Body of pancreas (tissue), 4 donors: ENCODE measurements at regions not wholly inside any gene's neighbourhood (a gene's known extent, or its start where the extent isn't known, plus 50 kb on each side); places are given as distances from the start of the nearest gene placed in this dataset.

Experiments used
- ATAC-seq: fragments of 150-250 bp; one replicate; pipeline ENCODE4 v1.9.1; 2016
- DNase-seq, 4 donors: peaks; one replicate each; pipeline ENCODE4 v3.0.0-alpha.2; 2019
- H3K27ac ChIP-seq, 4 donors: fragments of 200-600 bp; sonication (generic); 1 replicate in 3 of 4; 2 replicates in 1 of 4; pipeline versions ENCODE4 v1.5.1 to v1.6.1; 2016 to 2019; ENCODE audit warnings: mild to moderate bottlenecking in 1 of 4, mixed read lengths in 1 of 4, moderate library complexity in 1 of 4
- H3K27me3 ChIP-seq, 2 donors: fragments of 200-600 bp; sonication (generic); one replicate each; pipeline ENCODE4 v1.6.0; 2016; ENCODE audit warnings: mild to moderate bottlenecking in 1 of 2
- H3K36me3 ChIP-seq, 2 donors: fragments of 200-600 bp; sonication (generic); replicated peaks in 1 of 2; 2 replicates each; pipeline ENCODE4 v1.5.1; 2016; ENCODE audit warnings: low read depth in 2 of 2; ENCODE audit not compliant: insufficient read depth in 1 of 2
- H3K4me1 ChIP-seq: fragments of 200-600 bp; sonication (generic); one replicate; pipeline ENCODE4 v1.6.0; 2016
- H3K4me3 ChIP-seq, 2 donors: fragments of 200-600 bp; sonication (generic); 1 replicate in 1 of 2; 2 replicates in 1 of 2; pipeline ENCODE4 v1.5.1; 2016 to 2019
- H3K9me3 ChIP-seq, 3 donors: fragments of 200-600 bp; sonication (generic); 1 replicate in 2 of 3; 2 replicates in 1 of 3; pipeline ENCODE4 v1.5.1; 2016
- POLR2A ChIP-seq, 3 donors: fragments of 450-650 bp; IDR thresholded peaks; one replicate each; pipeline ENCODE4 v1.6.1; 2016; ENCODE audit warnings: antibody characterized with exemption in 3 of 3, mild to moderate bottlenecking in 2 of 3
- WGBS, 2 donors: methylation state at CpG; one replicate each; pipeline ENCODE4 v1.1.5; 2017; 5-methylcytosine and 5-hydroxymethylcytosine counted together
- intact Hi-C: fragments of 100-400 bp; cut with DNase I; formaldehyde crosslinking; loops from one replicate; pipeline ENCODE4 v1.15.1; 2023
- TF ChIP-seq, protein P1 (sequence below), 7 experiments: fragments of 450-650 bp in 4 of 7; fragments of 200-600 bp in 3 of 7; sonication (generic) in 3 of 7; IDR thresholded peaks; one replicate each; pipeline ENCODE4 v1.5.1; 2016 to 2019; ENCODE audit warnings: antibody characterized with exemption in 7 of 7

- intact Hi-C loops, result no loop called here
- ATAC-seq, result no peak
These were observed 50.1 kb upstream of the WDR75 start for GRCh38 chr2:189391201-189391600.

More at GRCh38 chr2:189391201-189391600, 50.1 kb upstream of the WDR75 start:
- no peak overlapping the region for H3K27ac ChIP-seq
- H3K4me1 ChIP-seq, result no peaks in the 10 kb centered on the region
- no peaks in the 10 kb centered on the region for H3K9me3 ChIP-seq
- H3K27me3 ChIP-seq, result no peaks in the 10 kb centered on the region
- no peak overlapping the region for H3K4me3 ChIP-seq
- no peak for TF ChIP-seq POLR2A (IDR thresholded peaks at IDR 0.05)
- TF ChIP-seq, protein P1, sequence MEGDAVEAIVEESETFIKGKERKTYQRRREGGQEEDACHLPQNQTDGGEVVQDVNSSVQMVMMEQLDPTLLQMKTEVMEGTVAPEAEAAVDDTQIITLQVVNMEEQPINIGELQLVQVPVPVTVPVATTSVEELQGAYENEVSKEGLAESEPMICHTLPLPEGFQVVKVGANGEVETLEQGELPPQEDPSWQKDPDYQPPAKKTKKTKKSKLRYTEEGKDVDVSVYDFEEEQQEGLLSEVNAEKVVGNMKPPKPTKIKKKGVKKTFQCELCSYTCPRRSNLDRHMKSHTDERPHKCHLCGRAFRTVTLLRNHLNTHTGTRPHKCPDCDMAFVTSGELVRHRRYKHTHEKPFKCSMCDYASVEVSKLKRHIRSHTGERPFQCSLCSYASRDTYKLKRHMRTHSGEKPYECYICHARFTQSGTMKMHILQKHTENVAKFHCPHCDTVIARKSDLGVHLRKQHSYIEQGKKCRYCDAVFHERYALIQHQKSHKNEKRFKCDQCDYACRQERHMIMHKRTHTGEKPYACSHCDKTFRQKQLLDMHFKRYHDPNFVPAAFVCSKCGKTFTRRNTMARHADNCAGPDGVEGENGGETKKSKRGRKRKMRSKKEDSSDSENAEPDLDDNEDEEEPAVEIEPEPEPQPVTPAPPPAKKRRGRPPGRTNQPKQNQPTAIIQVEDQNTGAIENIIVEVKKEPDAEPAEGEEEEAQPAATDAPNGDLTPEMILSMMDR (IDR thresholded peaks at IDR 0.05), result no peak
- DNase-seq, result no peak
- H3K36me3 ChIP-seq, result no peaks in the 10 kb centered on the region
- 75 to 88% methylated on average over 3 of the region's 3 CpGs for WGBS, 2 donors
